ENCODE measurements at regions not wholly inside any gene's neighbourhood (a gene's known extent, or its start where the extent isn't known, plus 50 kb on each side); places are given as distances from the start of the nearest gene placed in this dataset.

GRCh38 chr20:11118802-11119380 is 445.1 kb upstream of the JAG1 start:
- intact Hi-C loops (cut with DNase I) = no loop called here
- no peaks in the 10 kb centered on the region for H3K36me3 ChIP-seq
- no peak overlapping the region for H3K27ac ChIP-seq
- DNase-seq = no peak
- H3K9me3 ChIP-seq = no peaks in the 10 kb centered on the region
- TF ChIP-seq POLR2A (IDR thresholded peaks at IDR 0.05) (no peak), POLR2AphosphoS5 (IDR thresholded peaks at IDR 0.05) (no peak)
- TF ChIP-seq, protein P1, sequence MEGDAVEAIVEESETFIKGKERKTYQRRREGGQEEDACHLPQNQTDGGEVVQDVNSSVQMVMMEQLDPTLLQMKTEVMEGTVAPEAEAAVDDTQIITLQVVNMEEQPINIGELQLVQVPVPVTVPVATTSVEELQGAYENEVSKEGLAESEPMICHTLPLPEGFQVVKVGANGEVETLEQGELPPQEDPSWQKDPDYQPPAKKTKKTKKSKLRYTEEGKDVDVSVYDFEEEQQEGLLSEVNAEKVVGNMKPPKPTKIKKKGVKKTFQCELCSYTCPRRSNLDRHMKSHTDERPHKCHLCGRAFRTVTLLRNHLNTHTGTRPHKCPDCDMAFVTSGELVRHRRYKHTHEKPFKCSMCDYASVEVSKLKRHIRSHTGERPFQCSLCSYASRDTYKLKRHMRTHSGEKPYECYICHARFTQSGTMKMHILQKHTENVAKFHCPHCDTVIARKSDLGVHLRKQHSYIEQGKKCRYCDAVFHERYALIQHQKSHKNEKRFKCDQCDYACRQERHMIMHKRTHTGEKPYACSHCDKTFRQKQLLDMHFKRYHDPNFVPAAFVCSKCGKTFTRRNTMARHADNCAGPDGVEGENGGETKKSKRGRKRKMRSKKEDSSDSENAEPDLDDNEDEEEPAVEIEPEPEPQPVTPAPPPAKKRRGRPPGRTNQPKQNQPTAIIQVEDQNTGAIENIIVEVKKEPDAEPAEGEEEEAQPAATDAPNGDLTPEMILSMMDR (IDR thresholded peaks at IDR 0.05) = no peak
- H3K4me1 ChIP-seq = no peaks in the 10 kb centered on the region
- WGBS, 2 donors = 83 to 88% methylated on average over 4 of the region's 4 CpGs
- H3K27me3 ChIP-seq = no peaks in the 10 kb centered on the region
- H3K4me3 ChIP-seq = no peak overlapping the region

DNA sequence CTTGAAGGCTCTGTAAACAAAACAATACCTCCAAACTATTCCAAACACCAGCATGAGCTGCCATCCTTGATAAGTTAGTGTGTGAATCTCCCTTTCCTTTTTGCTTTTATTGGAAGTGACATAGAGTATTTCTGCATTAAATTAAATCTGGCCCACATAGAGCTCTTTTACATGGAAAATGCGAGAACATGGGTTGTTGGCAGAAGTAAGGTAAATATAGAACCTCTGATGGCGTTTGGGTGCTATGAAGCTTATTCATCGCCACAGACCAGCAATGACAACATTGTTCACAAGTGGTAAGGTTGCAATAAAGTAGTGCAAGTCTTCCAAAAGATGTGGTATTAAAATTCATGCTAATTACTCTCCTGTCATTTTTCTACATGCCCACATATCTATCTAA is 445.8 kb upstream of the JAG1 start:
- Histone ChIP-seq H3K36me3 (no peaks in the 10 kb centered on the region), H3K4me3 (no peak overlapping the region), H3K27me3 (no peaks in the 10 kb centered on the region), H3K9me3 (no peaks in the 10 kb centered on the region), H3K27ac (no peak overlapping the region), H3K4me1 (no peaks in the 10 kb centered on the region)
- intact Hi-C loops (cut with DNase I) = no loop called here
- 86 to 89% methylated on average over 3 of the region's 3 CpGs for WGBS, 2 donors
- DNase-seq = no peak
- TF ChIP-seq, protein P1 (IDR thresholded peaks at IDR 0.05) = no peak
- TF ChIP-seq EP300 (IDR thresholded peaks at IDR 0.05) (no peak), POLR2AphosphoS5 (IDR thresholded peaks at IDR 0.05) (no peak), POLR2A (IDR thresholded peaks at IDR 0.05) (no peak)

- TF ChIP-seq, protein P1 (IDR thresholded peaks at IDR 0.05) = no peak
- no peak for TF ChIP-seq POLR2AphosphoS5 (IDR thresholded peaks at IDR 0.05)
- no peak for TF ChIP-seq EP300 (IDR thresholded peaks at IDR 0.05)
- TF ChIP-seq POLR2A (IDR thresholded peaks at IDR 0.05) = no peak
- Histone ChIP-seq H3K4me1 (no peaks in the 10 kb centered on the region), H3K9me3 (no peaks in the 10 kb centered on the region), H3K4me3 (no peak overlapping the region), H3K36me3 (no peaks in the 10 kb centered on the region), H3K27me3 (no peaks in the 10 kb centered on the region), H3K27ac (no peak overlapping the region)
- 77 to 90% methylated on average over 4 of the region's 4 CpGs for WGBS, 2 donors
- no peak for DNase-seq
- intact Hi-C loops (cut with DNase I) = no loop called here
These were observed 446.6 kb upstream of the JAG1 start for GRCh38 chr20:11120431-11120830.

- H3K36me3 ChIP-seq = no peaks in the 10 kb centered on the region
- no peak for DNase-seq
- no peaks in the 10 kb centered on the region for H3K27me3 ChIP-seq
- 53 to 73% methylated on average over 2 of the region's 2 CpGs for WGBS, 2 donors
- no peak overlapping the region for H3K27ac ChIP-seq
- H3K4me3 ChIP-seq = no peak overlapping the region
- H3K9me3 ChIP-seq = no peaks in the 10 kb centered on the region
- TF ChIP-seq, protein P1 (IDR thresholded peaks at IDR 0.05) = no peak
- TF ChIP-seq POLR2AphosphoS5 (IDR thresholded peaks at IDR 0.05) = no peak
- H3K4me1 ChIP-seq = no peaks in the 10 kb centered on the region
- intact Hi-C loops (cut with DNase I) = no loop called here
These were observed 451.2 kb upstream of the JAG1 start for GRCh38 chr20:11124849-11125505.

Data from sigmoid colon (tissue), 6 donors.